DMS114 treated with DMSO at 0.1 percent for 48 hours (cell line): ENCODE measurements at regions not wholly inside any gene's neighbourhood (a gene's known extent, or its start where the extent isn't known, plus 50 kb on each side); places are given as distances from the start of the nearest gene placed in this dataset.

ENCODE experiments used
- DNase-seq: peaks from one replicate; lab custom pipeline; 2025; ENCODE audit not compliant: unreplicated experiment; lab: John Stamatoyannopoulos, UW

DNA sequence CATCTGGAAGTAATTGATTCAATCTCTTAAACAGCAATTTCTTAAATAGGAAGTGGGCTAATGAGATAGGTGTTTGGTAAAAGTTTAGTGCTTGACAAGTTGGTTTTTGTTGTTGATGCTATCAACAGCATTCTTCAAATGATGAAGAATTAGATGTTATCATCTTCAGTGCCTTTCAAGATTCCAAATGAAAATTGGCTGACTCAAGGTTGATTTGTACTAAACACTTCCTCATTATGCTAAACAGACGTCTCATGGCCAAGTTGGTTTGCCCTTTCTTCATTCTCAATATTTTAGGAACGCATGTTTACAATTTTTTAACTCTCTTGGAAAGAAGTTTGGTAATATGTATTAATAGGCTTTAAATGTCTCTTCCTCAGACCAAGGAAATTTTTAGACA is 86.0 kb downstream of the MID1IP1 start:
- DNase-seq, result no peak

GRCh38 chrX:38890326-38890725 is 89.1 kb downstream of the MID1IP1 start:
- DNase-seq, result no peak

DNA sequence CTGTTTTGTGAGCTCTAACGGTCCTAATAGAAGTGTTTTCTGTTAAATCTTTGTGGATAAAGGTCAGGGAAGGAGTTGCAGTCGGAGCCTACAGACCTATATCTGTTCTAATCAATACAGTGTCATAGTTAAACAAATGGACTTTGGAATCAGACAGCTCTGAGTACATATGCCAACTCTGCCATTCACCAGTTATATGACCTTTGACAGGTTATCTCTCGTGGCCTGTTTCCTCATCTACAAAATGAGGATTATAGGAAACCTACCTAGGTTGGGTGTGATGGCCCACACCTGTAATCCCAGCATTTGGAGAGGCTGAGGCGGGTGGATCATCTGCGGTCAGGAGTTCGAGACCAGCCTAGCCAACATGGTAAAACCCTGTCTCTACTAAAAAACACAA is 89.7 kb downstream of the MID1IP1 start:
- no peak for DNase-seq

DNA sequence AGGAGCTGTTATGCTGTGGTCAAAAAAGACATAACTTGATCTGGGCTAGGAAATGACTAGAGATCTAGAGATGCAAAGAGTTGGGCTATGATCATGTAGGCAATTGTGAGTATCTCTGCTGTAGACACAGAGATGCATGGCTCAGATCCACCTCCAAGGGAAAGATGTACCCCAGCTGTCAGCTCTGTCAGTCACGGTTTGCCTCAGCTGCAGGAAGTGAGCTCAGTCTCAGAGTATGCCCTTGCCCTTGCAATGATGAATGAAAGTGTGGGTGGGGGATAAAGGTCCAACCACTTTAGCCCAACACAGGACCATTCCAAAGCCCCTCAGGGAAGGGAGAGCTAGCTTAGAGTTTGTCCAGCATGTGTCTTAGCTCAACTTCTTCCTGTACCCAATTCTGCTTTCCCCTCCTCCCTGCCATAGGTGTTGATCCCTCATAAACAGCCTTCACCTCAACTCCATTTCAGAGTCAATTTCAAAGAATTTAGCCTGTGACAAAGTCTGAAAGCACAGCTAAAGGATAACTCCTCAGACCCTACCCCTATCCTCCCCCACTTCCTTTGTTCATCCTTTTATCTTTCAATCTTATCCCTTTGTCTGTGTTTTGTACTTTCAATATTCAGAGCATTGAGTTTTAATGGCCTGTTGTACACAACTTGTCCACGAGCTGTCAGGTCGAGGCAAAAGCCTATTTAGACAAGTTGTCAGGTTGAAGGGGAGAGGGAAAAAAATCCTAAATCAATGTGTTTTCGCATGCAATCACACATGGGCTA is 90.6 kb downstream of the MID1IP1 start:
- no peak for DNase-seq

DNA sequence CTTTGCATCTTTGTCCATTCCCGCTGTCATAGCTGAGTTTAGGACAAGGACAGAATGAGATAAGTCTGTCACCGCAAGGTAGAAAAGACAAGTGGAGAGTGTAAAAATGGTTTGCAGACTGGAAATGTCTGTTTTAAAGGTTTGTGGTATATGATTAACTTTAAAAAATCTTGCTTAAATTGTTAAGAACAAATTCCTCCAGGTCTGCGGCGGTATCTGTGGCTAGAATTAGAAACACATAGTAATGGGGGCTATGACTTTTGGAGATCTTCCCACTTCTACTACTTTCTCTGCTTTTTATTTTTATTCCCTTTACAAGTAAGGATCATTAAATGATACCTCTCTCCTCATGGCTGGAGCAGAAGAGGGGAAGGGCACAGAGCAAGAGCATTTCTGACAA is 92.2 kb downstream of the MID1IP1 start:
- DNase-seq, result no peak

DNA sequence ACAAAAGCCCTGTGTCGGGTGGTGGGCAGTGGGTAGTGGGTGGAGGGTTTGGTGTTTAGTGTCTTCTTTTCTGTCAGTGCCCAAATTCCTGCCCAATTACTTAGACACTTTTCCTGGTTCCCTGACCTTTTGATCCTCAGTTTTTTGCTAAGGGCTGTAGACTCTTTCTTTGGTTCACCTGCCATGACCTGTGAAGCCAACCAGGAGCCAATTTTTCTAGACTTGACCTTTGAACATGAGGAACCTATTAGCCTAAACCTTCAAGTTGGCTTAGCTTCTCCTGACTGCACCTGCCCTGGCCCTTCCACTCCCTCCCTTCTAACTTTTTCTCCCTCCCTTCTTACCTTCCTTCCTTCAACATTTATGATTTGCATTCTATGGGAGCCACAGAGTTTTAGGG is 94.5 kb downstream of the MID1IP1 start:
- no peak for DNase-seq

GRCh38 chrX:38896724-38897298 is 95.6 kb downstream of the MID1IP1 start:
- DNase-seq, result no peak

- no peak for DNase-seq
Observed at GRCh38 chrX:38898261-38898660, 97.0 kb downstream of the MID1IP1 start.

DNA sequence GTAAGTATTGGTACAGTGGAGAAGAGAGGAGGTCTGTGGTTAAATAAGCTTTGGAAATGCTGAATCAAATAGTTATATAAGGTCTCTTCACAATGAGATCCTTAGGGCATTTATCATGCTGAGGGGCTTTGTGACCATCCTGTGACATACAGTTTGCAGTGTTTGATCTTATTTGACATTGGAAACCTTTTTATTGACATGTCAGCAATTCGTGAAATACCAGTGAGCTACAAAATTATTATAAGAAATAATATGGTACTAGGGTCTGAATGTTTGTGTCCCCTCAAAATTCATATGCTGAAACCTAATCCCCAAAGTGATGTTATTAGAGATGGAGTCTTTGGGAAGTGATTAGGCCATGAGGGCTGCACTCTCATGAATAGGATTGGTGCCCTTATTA is 98.4 kb downstream of the MID1IP1 start:
- no peak for DNase-seq

GRCh38 chrX:38900719-38901118 is 99.5 kb downstream of the MID1IP1 start:
- DNase-seq, result no peak

- DNase-seq, result no peak
Observed at GRCh38 chrX:38902972-38903492, 101.8 kb downstream of the MID1IP1 start.

DNA sequence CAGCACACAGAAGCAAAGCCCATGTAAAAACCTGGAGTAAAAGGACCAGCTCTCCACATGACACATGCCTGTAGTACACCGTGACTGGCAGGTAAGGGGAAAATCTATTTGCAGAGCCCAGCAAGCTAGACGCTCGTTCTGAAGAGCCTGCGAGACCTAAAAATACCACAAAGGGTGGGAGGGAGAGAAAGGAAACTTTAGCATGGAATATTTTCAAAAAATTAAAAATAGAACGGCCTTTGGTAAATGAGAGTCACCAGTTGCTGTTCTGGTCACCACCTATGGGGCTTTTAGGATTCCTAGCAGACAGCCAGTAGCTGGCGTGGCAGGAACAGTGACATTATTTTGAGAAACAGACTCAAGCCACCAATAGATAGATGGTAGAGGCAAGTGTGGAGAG is 115.5 kb downstream of the MID1IP1 start:
- no peak for DNase-seq

DNA sequence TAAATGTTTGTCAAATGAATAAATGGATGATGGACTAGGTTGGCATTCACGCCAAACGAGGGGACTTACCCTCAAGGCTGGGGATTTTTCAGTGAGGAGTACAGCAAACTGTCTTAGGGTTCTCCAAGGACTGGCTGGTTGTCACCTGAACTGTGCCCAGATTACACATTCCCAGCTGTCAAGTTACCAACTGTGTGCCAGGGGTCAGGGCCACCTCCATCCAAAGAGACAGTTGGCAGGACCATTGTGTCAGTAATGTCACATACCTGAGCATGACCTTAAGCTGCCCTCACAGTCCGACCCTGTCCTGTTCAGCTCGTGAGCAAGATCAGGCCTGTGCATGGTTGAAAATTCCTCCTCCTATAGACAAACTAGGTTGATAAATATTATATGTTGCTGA is 116.7 kb downstream of the MID1IP1 start:
- no peak for DNase-seq

- DNase-seq, result no peak
Observed at GRCh38 chrX:38919202-38919601, 117.9 kb downstream of the MID1IP1 start.

- DNase-seq, result no peak
Observed at GRCh38 chrX:38919853-38920528, 118.7 kb downstream of the MID1IP1 start.

DNA sequence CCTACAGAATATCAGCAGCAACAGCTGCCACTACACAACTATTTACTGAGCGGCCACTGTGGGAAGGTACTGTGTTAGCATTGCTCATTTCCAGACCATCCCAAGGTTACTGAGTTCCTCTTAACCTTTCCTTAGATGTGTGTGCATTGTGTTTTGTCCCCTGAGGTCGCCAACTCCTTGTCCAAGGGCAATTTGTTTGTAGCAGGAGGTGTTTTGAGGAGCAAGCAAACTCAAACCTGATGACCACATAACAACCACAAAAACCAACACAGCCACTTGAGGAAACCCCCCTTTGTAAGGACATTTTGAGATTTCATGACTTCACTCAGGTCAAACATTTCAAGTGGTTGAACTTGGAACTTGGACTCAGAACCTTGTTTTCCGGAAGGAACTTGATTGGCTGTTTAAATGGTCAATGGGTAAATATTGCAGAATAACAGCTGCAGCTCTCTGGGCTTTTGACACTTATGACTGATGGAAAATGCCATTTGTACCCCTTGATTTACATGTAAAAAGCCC is 122.3 kb downstream of the MID1IP1 start:
- no peak for DNase-seq

GRCh38 chrX:38927592-38927991 is 126.3 kb downstream of the MID1IP1 start:
- DNase-seq, result no peak

- no peak for DNase-seq
Observed at GRCh38 chrX:38929966-38930421, 128.7 kb downstream of the MID1IP1 start.

DNA sequence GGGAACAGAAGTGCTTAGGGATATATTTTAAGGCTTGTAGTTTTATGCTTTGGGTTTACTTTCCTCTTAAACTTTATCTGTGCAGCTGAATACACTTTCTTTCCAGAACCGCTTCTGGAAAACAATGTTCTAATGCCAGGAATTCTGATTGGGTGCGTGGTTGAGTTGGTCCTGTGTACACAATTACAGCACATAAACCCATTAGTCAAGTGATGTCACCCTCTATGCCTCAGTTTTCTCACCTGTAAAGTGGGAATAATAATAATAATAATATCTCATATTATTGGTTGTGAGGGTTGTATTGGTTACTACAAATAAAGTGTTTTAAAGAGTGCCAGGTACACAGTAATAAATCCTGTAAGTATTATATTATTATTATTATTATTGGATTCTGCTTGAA is 129.2 kb downstream of the MID1IP1 start:
- DNase-seq, result no peak

DNA sequence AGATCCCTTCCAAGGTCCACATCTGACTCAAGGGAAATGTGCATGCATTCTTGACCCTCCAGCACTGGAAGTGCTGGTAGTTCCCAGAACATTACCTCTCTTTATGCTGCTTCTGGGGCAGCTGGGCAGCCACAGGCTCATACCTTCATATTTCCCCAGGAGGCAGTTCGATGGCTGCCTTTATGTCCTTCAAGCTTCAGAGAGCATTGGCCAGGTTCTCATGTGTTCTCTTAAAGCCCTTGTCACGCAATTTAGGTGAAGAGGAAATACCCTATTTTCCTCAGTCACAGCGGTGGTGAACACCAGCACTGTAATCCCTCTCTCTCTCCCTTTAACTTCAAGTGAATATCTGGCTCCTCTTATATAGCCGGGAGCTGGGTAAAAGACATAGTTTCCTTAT is 134.3 kb downstream of the MID1IP1 start:
- no peak for DNase-seq

DNA sequence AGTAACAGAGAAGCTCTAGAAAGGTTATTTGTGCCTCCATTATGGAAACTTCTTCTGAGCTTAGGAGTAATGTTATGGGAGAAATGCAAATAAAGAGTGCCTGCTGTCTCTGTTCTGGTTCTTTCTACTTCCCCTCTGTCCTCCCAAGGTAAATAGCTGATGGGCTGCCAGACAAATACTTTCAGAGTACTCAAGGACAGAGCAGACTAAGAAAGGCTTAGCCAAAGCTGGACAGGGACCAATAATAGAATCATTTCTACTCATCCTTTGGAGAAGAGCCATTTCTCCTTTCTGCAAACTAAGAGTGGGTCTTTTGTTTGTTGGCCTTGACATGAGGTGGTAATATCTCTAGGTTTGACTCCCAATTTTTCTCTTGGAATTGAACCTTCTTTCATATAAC is 136.1 kb downstream of the MID1IP1 start:
- DNase-seq, result no peak

DNA sequence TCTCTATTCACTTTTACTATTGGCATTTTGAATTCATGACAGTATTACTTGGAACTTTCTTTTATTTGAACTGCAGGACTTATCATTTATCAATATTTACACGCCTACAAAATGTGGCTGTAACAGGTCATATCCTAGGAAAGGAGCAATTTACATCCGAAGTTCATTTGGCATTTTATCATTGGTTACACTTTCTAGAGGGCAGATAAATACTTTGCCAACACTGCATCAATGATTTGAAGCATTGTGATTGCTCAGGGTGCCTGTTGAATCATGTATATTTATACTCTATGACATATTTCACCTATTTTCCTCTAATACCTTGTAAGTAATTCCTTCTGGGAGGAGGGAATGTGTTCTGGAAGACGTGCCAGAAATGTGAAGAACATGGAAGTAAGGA is 136.7 kb downstream of the MID1IP1 start:
- DNase-seq, result no peak
